Urinary bladder (tissue), 3 donors: ENCODE measurements at regions not wholly inside any gene's neighbourhood (a gene's known extent, or its start where the extent isn't known, plus 50 kb on each side); places are given as distances from the start of the nearest gene placed in this dataset.

ENCODE experiments used
- DNase-seq: peaks from one replicate; pipeline ENCODE4 v3.0.0-alpha.2; 2015; ENCODE audit errors: extremely low spot score
- H3K27ac ChIP-seq: one replicate; pipeline ENCODE4 v1.5.1; 2013; ENCODE audit warnings: low read depth, mild to moderate bottlenecking, moderate library complexity
- H3K36me3 ChIP-seq: one replicate; pipeline ENCODE4 v1.6.1; 2013; ENCODE audit warnings: mild to moderate bottlenecking, moderate library complexity; ENCODE audit not compliant: insufficient read depth
- H3K4me1 ChIP-seq: one replicate; pipeline ENCODE4 v1.6.1; 2013; ENCODE audit warnings: mild to moderate bottlenecking, moderate library complexity; ENCODE audit not compliant: insufficient read depth
- H3K4me3 ChIP-seq: one replicate; pipeline ENCODE4 v1.5.1; 2013; ENCODE audit warnings: low read depth, low read length
- WGBS: extraction: QIAGEN DNeasy Blood & Tissue Kit; methylation state at CpG from one replicate; pipeline ENCODE4 v1.1.7; 2013; 5-methylcytosine and 5-hydroxymethylcytosine counted together
- donor health status: healthy with polysubstance abuse.
- donor health status: healthy.

GRCh38 chr2:56676966-56677365 lies 493.2 kb downstream of the CCDC85A start:
- WGBS: 77% methylated on average over 2 of the region's 2 CpGs
- DNase-seq: no peak
- H3K4me1 ChIP-seq: no peaks in the 10 kb centered on the region

GRCh38 chr2:56680971-56681631 lies 497.3 kb downstream of the CCDC85A start:
- 52% methylated on average over 3 of the region's 3 CpGs for WGBS
- H3K36me3 ChIP-seq: no peaks in the 10 kb centered on the region
- no peak overlapping the region for H3K4me3 ChIP-seq
- no peaks in the 10 kb centered on the region for H3K4me1 ChIP-seq
- no peak overlapping the region for H3K27ac ChIP-seq
- DNase-seq: no peak

More at GRCh38 chr2:56676966-56677365, 493.2 kb downstream of the CCDC85A start:
- no peak overlapping the region for H3K4me3 ChIP-seq
- H3K36me3 ChIP-seq: no peaks in the 10 kb centered on the region
- no peak overlapping the region for H3K27ac ChIP-seq

- Histone ChIP-seq H3K27ac (no peak overlapping the region), H3K36me3 (no peaks in the 10 kb centered on the region), H3K4me1 (no peaks in the 10 kb centered on the region), H3K4me3 (no peak overlapping the region)
- no peak for DNase-seq
- 57% methylated on average over 5 of the region's 5 CpGs for WGBS
Observed at GRCh38 chr2:56681659-56682396, 498.0 kb downstream of the CCDC85A start.

- Histone ChIP-seq H3K36me3 (no peaks in the 10 kb centered on the region), H3K4me1 (no peaks in the 10 kb centered on the region), H3K4me3 (no peak overlapping the region), H3K27ac (no peak overlapping the region)
- no peak for DNase-seq
- WGBS: 39% methylated on average over 3 of the region's 3 CpGs
Observed at GRCh38 chr2:56682397-56682760, 498.6 kb downstream of the CCDC85A start.

GRCh38 chr2:56684327-56684726 lies 500.5 kb downstream of the CCDC85A start:
- Histone ChIP-seq H3K4me1 (no peaks in the 10 kb centered on the region), H3K4me3 (no peak overlapping the region), H3K36me3 (no peaks in the 10 kb centered on the region), H3K27ac (no peak overlapping the region)
- WGBS: 95% methylated on average over 1 of the region's 1 CpG
- no peak for DNase-seq

- DNase-seq: no peak
- no peak overlapping the region for H3K4me3 ChIP-seq
- no peaks in the 10 kb centered on the region for H3K36me3 ChIP-seq
- no peak overlapping the region for H3K27ac ChIP-seq
- H3K4me1 ChIP-seq: no peaks in the 10 kb centered on the region
- WGBS: 80% methylated on average over 4 of the region's 4 CpGs
Observed at GRCh38 chr2:56685205-56685604, 501.4 kb downstream of the CCDC85A start.

GRCh38 chr2:56687169-56687568 lies 503.4 kb downstream of the CCDC85A start:
- Histone ChIP-seq H3K27ac (no peak overlapping the region), H3K4me3 (no peak overlapping the region), H3K36me3 (no peaks in the 10 kb centered on the region), H3K4me1 (no peaks in the 10 kb centered on the region)
- DNase-seq: no peak
- WGBS: 72% methylated on average over 1 of the region's 1 CpG

GRCh38 chr2:56688661-56689060 lies 504.9 kb downstream of the CCDC85A start:
- DNase-seq: no peak
- Histone ChIP-seq H3K36me3 (no peaks in the 10 kb centered on the region), H3K27ac (no peak overlapping the region), H3K4me3 (no peak overlapping the region), H3K4me1 (no peaks in the 10 kb centered on the region)
- 48% methylated on average over 1 of the region's 1 CpG for WGBS

GRCh38 chr2:56693501-56693900 lies 509.7 kb downstream of the CCDC85A start:
- Histone ChIP-seq H3K36me3 (no peaks in the 10 kb centered on the region), H3K4me1 (no peaks in the 10 kb centered on the region), H3K4me3 (no peak overlapping the region), H3K27ac (no peak overlapping the region)
- DNase-seq: no peak
- 61% methylated on average over 2 of the region's 2 CpGs for WGBS

- 92% methylated on average over 2 of the region's 2 CpGs for WGBS
Observed at GRCh38 chr2:56703001-56703400, 519.2 kb downstream of the CCDC85A start.

GRCh38 chr2:56705713-56706112 lies 521.9 kb downstream of the CCDC85A start:
- 55% methylated on average over 2 of the region's 2 CpGs for WGBS
- no peak overlapping the region for H3K4me3 ChIP-seq
- no peak for DNase-seq
- no peak overlapping the region for H3K27ac ChIP-seq
- no peaks in the 10 kb centered on the region for H3K4me1 ChIP-seq
- H3K36me3 ChIP-seq: no peaks in the 10 kb centered on the region

More at GRCh38 chr2:56703001-56703400, 519.2 kb downstream of the CCDC85A start:
- no peak for DNase-seq
- no peaks in the 10 kb centered on the region for H3K4me1 ChIP-seq
- no peak overlapping the region for H3K4me3 ChIP-seq
- H3K36me3 ChIP-seq: no peaks in the 10 kb centered on the region
- H3K27ac ChIP-seq: no peak overlapping the region

- Histone ChIP-seq H3K36me3 (no peaks in the 10 kb centered on the region), H3K27ac (no peak overlapping the region), H3K4me3 (no peak overlapping the region), H3K4me1 (no peaks in the 10 kb centered on the region)
- 79% methylated on average over 3 of the region's 3 CpGs for WGBS
- no peak for DNase-seq
Observed at GRCh38 chr2:56707218-56707617, 523.4 kb downstream of the CCDC85A start.

- H3K27ac ChIP-seq: no peak overlapping the region
- H3K4me1 ChIP-seq: no peaks in the 10 kb centered on the region
- 77% methylated on average over 2 of the region's 2 CpGs for WGBS
Observed at GRCh38 chr2:56707650-56708049, 523.9 kb downstream of the CCDC85A start.

GRCh38 chr2:56709181-56709580 lies 525.4 kb downstream of the CCDC85A start:
- 75% methylated on average over 3 of the region's 3 CpGs for WGBS
- no peak overlapping the region for H3K27ac ChIP-seq
- no peak for DNase-seq

More at GRCh38 chr2:56707650-56708049, 523.9 kb downstream of the CCDC85A start:
- DNase-seq: no peak
- Histone ChIP-seq H3K4me3 (no peak overlapping the region), H3K36me3 (no peaks in the 10 kb centered on the region)

More at GRCh38 chr2:56709181-56709580, 525.4 kb downstream of the CCDC85A start:
- H3K4me3 ChIP-seq: no peak overlapping the region
- no peaks in the 10 kb centered on the region for H3K4me1 ChIP-seq
- H3K36me3 ChIP-seq: no peaks in the 10 kb centered on the region
